ENCODE measurements at regions not wholly inside any gene's neighbourhood (a gene's known extent, or its start where the extent isn't known, plus 50 kb on each side); places are given as distances from the start of the nearest gene placed in this dataset.

GRCh38 chr15:99788156-99788555 is 54.9 kb upstream of the LYSMD4 start:
- TF ChIP-seq POLR2A (IDR thresholded peaks at IDR 0.05; ENCODE audit: low read length) (no peak), GATA1 (IDR thresholded peaks at IDR 0.05; ENCODE audit: low read depth, low read length) (no peak)
